Gastrocnemius medialis (tissue), 4 donors: ENCODE measurements at regions not wholly inside any gene's neighbourhood (a gene's known extent, or its start where the extent isn't known, plus 50 kb on each side); places are given as distances from the start of the nearest gene placed in this dataset.

Experiments
- CTCF ChIP-seq, 5 experiments: fragments of 450-650 bp in 3 of 5; fragments of 200-600 bp in 2 of 5; sonication (generic) in 2 of 5; IDR thresholded peaks in 4 of 5; conservative IDR thresholded peaks in 1 of 5; 1 replicate in 4 of 5; 2 replicates in 1 of 5; pipeline ENCODE4 v1.5.1; 2016 to 2019; ENCODE audit warnings: antibody characterized with exemption in 5 of 5, mild to moderate bottlenecking in 3 of 5, moderate library complexity in 3 of 5
- POLR2A ChIP-seq, 2 donors: fragments of 450-650 bp; IDR thresholded peaks; one replicate each; pipeline ENCODE4 v1.6.1; 2017; ENCODE audit warnings: antibody characterized with exemption in 2 of 2, mild to moderate bottlenecking in 2 of 2, moderate library complexity in 2 of 2

- TF ChIP-seq POLR2A (IDR thresholded peaks at IDR 0.05): no peak
- no peak for TF ChIP-seq CTCF (IDR thresholded peaks at IDR 0.05 in 4 of 5, conservative IDR thresholded peaks at IDR 0.05 in 1 of 5)
Measured at GRCh38 chr5:89203611-89204010, 320.6 kb upstream of the MEF2C start.
